Uterus (tissue), 2 donors: ENCODE measurements at regions not wholly inside any gene's neighbourhood (a gene's known extent, or its start where the extent isn't known, plus 50 kb on each side); places are given as distances from the start of the nearest gene placed in this dataset.

Source experiments
- CTCF ChIP-seq, 4 experiments: fragments of 200-600 bp in 2 of 4; fragments of 450-650 bp in 2 of 4; sonication (generic) in 2 of 4; IDR thresholded peaks; one replicate each; pipeline ENCODE4 v1.5.1; 2016 to 2019; ENCODE audit warnings: antibody characterized with exemption in 4 of 4, mild to moderate bottlenecking in 2 of 4, moderate library complexity in 1 of 4
- POLR2A ChIP-seq, 2 donors: fragments of 450-650 bp; IDR thresholded peaks; one replicate each; pipeline ENCODE4 v1.6.1; 2016; ENCODE audit warnings: antibody characterized with exemption in 2 of 2, mild to moderate bottlenecking in 1 of 2, moderate library complexity in 1 of 2

- TF ChIP-seq CTCF (IDR thresholded peaks at IDR 0.05) (no peak), POLR2A (IDR thresholded peaks at IDR 0.05) (no peak)
Measured at GRCh38 chr5:2126512-2126911, 243.8 kb upstream of the IRX4 start.
